ENCODE measurements at regions not wholly inside any gene's neighbourhood (a gene's known extent, or its start where the extent isn't known, plus 50 kb on each side); places are given as distances from the start of the nearest gene placed in this dataset.

DNA sequence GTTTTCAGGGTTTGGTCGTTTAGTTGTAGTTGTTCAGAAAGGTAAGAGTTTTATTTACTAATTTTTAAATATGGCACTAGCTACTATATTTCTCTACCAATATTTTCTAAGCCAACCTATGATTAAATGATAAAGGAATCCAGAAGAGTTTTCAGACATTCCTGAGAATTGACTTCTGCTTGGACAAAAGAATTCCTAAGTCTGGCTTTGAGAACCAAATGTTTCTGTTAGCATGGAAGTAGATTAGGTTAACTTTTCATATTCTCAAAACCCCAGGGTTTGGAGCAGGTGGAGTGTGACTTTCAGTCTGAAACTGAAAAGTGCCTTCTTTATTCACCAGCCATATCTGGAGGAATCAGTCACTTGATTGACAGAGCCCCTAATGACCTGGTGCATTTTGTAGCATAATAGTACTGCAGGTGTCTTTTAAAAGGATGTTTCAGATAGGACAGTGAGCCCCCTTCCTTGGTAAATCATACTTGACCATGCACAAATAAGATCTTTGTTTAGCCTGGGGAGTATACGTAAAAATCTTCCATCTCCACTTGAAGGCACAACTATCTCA, 457.0 kb upstream of the ZNF462 start (continued):
- TF ChIP-seq RNF2 (IDR thresholded peaks at IDR 0.05; ENCODE audit: borderline replicate concordance, low read depth, low read length, missing control alignments, poor library complexity, severe bottlenecking), result no peak

Data from H1 (cell line).